ENCODE measurements at regions not wholly inside any gene's neighbourhood (a gene's known extent, or its start where the extent isn't known, plus 50 kb on each side); places are given as distances from the start of the nearest gene placed in this dataset.
"Not testable (repeated sequence)": the region's sequence is repeated elsewhere in the genome, so short reads cannot be mapped to it uniquely, and the experiment has no call there.

- H3K9ac ChIP-seq = no peak overlapping the region
- H2AFZ ChIP-seq = no peak overlapping the region
- no peaks in the 10 kb centered on the region for H3K36me3 ChIP-seq (ENCODE audit: control insufficient read depth, insufficient read depth, low read length)
- H3K4me2 ChIP-seq (ENCODE audit: low read length) = no peak overlapping the region
- TF ChIP-seq CTCF (IDR thresholded peaks at IDR 0.05) = no peak
- no peak overlapping the region for H3K27ac ChIP-seq
- H3K27me3 ChIP-seq (ENCODE audit: control insufficient read depth, insufficient read depth, low read length) = no peaks in the 10 kb centered on the region
- H3K4me1 ChIP-seq = no peaks in the 10 kb centered on the region
- H3K4me3 ChIP-seq (ENCODE audit: low read depth, low read length) = no peak overlapping the region
- no peaks in the 10 kb centered on the region for H3K9me3 ChIP-seq (ENCODE audit: control insufficient read depth, low read length)
- no peaks in the 10 kb centered on the region for H3K79me2 ChIP-seq
These were observed 604.0 kb upstream of the ADGRB3 start for GRCh38 chr6:68031054-68031453.

GRCh38 chr6:68026483-68026882 is 608.6 kb upstream of the ADGRB3 start:
- Histone ChIP-seq H3K4me3 (ENCODE audit: low read depth, low read length) (no peak overlapping the region), H3K27me3 (ENCODE audit: control insufficient read depth, insufficient read depth, low read length) (no peaks in the 10 kb centered on the region), H3K9me3 (ENCODE audit: control insufficient read depth, low read length) (no peaks in the 10 kb centered on the region), H3K4me2 (ENCODE audit: low read length) (no peak overlapping the region), H3K27ac (no peak overlapping the region), H2AFZ (no peak overlapping the region), H3K79me2 (no peaks in the 10 kb centered on the region), H3K36me3 (ENCODE audit: control insufficient read depth, insufficient read depth, low read length) (no peaks in the 10 kb centered on the region), H3K9ac (no peak overlapping the region), H3K4me1 (no peaks in the 10 kb centered on the region)
- TF ChIP-seq CTCF (IDR thresholded peaks at IDR 0.05) = no peak

- no peak for TF ChIP-seq CTCF (IDR thresholded peaks at IDR 0.05)
- H3K9me3 ChIP-seq (ENCODE audit: control insufficient read depth, low read length) = no peaks in the 10 kb centered on the region
- H3K36me3 ChIP-seq (ENCODE audit: control insufficient read depth, insufficient read depth, low read length) = no peaks in the 10 kb centered on the region
- no peak overlapping the region for H3K9ac ChIP-seq
- no peak overlapping the region for H3K27ac ChIP-seq
- no peak overlapping the region for H3K4me2 ChIP-seq (ENCODE audit: low read length)
- no peaks in the 10 kb centered on the region for H3K79me2 ChIP-seq
- no peaks in the 10 kb centered on the region for H3K4me1 ChIP-seq
- no peaks in the 10 kb centered on the region for H3K27me3 ChIP-seq (ENCODE audit: control insufficient read depth, insufficient read depth, low read length)
- H2AFZ ChIP-seq = no peak overlapping the region
- H3K4me3 ChIP-seq (ENCODE audit: low read depth, low read length) = no peak overlapping the region
These were observed 609.3 kb upstream of the ADGRB3 start for GRCh38 chr6:68025764-68026163.

GRCh38 chr6:68024570-68025269 is 610.4 kb upstream of the ADGRB3 start:
- no peaks in the 10 kb centered on the region for H3K36me3 ChIP-seq (ENCODE audit: control insufficient read depth, insufficient read depth, low read length)
- no peaks in the 10 kb centered on the region for H3K9me3 ChIP-seq (ENCODE audit: control insufficient read depth, low read length)
- no peak overlapping the region for H3K27ac ChIP-seq
- no peaks in the 10 kb centered on the region for H3K27me3 ChIP-seq (ENCODE audit: control insufficient read depth, insufficient read depth, low read length)
- TF ChIP-seq CTCF (IDR thresholded peaks at IDR 0.05) = no peak
- no peaks in the 10 kb centered on the region for H3K79me2 ChIP-seq
- H3K4me1 ChIP-seq = no peaks in the 10 kb centered on the region
- no peak overlapping the region for H3K9ac ChIP-seq
- no peak overlapping the region for H3K4me3 ChIP-seq (ENCODE audit: low read depth, low read length)
- no peak overlapping the region for H3K4me2 ChIP-seq (ENCODE audit: low read length)
- no peak overlapping the region for H2AFZ ChIP-seq

GRCh38 chr6:68022968-68023367 is 612.1 kb upstream of the ADGRB3 start:
- H3K9me3 ChIP-seq (ENCODE audit: control insufficient read depth, low read length); H3K27ac ChIP-seq; H3K4me2 ChIP-seq (ENCODE audit: low read length); H3K4me3 ChIP-seq (ENCODE audit: low read depth, low read length); H3K9ac ChIP-seq; H3K79me2 ChIP-seq; H3K27me3 ChIP-seq (ENCODE audit: control insufficient read depth, insufficient read depth, low read length); H3K4me1 ChIP-seq; H3K36me3 ChIP-seq (ENCODE audit: control insufficient read depth, insufficient read depth, low read length); H2AFZ ChIP-seq: not testable (repeated sequence)
